HEK293 (cell line): ENCODE measurements at regions not wholly inside any gene's neighbourhood (a gene's known extent, or its start where the extent isn't known, plus 50 kb on each side); places are given as distances from the start of the nearest gene placed in this dataset.

ENCODE experiments used
- CTCF ChIP-seq: fragments of 450-650 bp; formaldehyde crosslinking; IDR thresholded peaks from 2 replicates; pipeline ENCODE4 v1.5.1; 2016; ENCODE audit warnings: missing biosample characterization, missing genetic modification characterization
- GLIS2 ChIP-seq: fragments of 450-650 bp; formaldehyde crosslinking; IDR thresholded peaks from 2 replicates; pipeline ENCODE4 v1.5.1; 2016; ENCODE audit warnings: missing biosample characterization, missing genetic modification characterization
- ZBTB26 ChIP-seq: fragments of 450-650 bp; formaldehyde crosslinking; optimal IDR thresholded peaks from 2 replicates; pipeline ENCODE3; 2016; ENCODE audit warnings: missing biosample characterization, mild to moderate bottlenecking, missing genetic modification characterization
- ZNF138 ChIP-seq: fragments of 450-650 bp; formaldehyde crosslinking; IDR thresholded peaks from 2 replicates; pipeline ENCODE4 v1.5.1; 2016; ENCODE audit warnings: missing biosample characterization, missing genetic modification characterization, borderline replicate concordance
- ZNF280D ChIP-seq: fragments of 450-650 bp; formaldehyde crosslinking; IDR thresholded peaks from 2 replicates; pipeline ENCODE4 v1.5.1; 2016; ENCODE audit warnings: missing biosample characterization, missing genetic modification characterization
- ZNF366 ChIP-seq: fragments of 450-650 bp; formaldehyde crosslinking; conservative IDR thresholded peaks from 2 replicates; pipeline ENCODE4 v1.5.1; 2016; ENCODE audit warnings: missing biosample characterization, missing genetic modification characterization
- ZNF510 ChIP-seq: fragments of 450-650 bp; formaldehyde crosslinking; IDR thresholded peaks from 2 replicates; pipeline ENCODE4 v1.5.1; 2018; ENCODE audit warnings: mild to moderate bottlenecking, missing genetic modification characterization, missing biosample characterization; ENCODE audit not compliant: insufficient replicate concordance
- ZSCAN16 ChIP-seq: fragments of 450-650 bp; formaldehyde crosslinking; IDR thresholded peaks from 2 replicates; pipeline ENCODE4 v1.5.1; 2016; ENCODE audit warnings: missing biosample characterization, missing genetic modification characterization
- ZSCAN5A ChIP-seq: fragments of 450-650 bp; formaldehyde crosslinking; IDR thresholded peaks from 2 replicates; pipeline ENCODE4 v1.5.1; 2016; ENCODE audit warnings: missing biosample characterization, missing genetic modification characterization

GRCh38 chr22:22040908-22041307 is 58.3 kb upstream of the TOP3B start:
- no peak for TF ChIP-seq GLIS2 (tag by site-specific recombination)
- no peak for TF ChIP-seq ZBTB26 (tag by site-specific recombination)
- TF ChIP-seq ZSCAN5A (tag by site-specific recombination), result no peak
- no peak for TF ChIP-seq ZSCAN16 (tag by site-specific recombination)
- TF ChIP-seq ZNF138 (tag by site-specific recombination), result no peak
- no peak for TF ChIP-seq ZNF366
- TF ChIP-seq ZNF510 (tag by site-specific recombination), result no peak
- no peak for TF ChIP-seq ZNF280D (tag by site-specific recombination)
- TF ChIP-seq CTCF (tag by site-specific recombination), result no peak
